ENCODE measurements at regions not wholly inside any gene's neighbourhood (a gene's known extent, or its start where the extent isn't known, plus 50 kb on each side); places are given as distances from the start of the nearest gene placed in this dataset.

GRCh38 chr1:208298593-208299269 lies 54.5 kb upstream of the PLXNA2 start:
- no peak for TF ChIP-seq CTCF (conservative IDR thresholded peaks at IDR 0.05; ENCODE audit: low read length)
- TF ChIP-seq EZH2phosphoT487 (IDR thresholded peaks at IDR 0.05; ENCODE audit: borderline replicate concordance): no peak

All from Loucy (cell line).